Endothelial cell of umbilical vein (primary cell): ENCODE measurements at regions not wholly inside any gene's neighbourhood (a gene's known extent, or its start where the extent isn't known, plus 50 kb on each side); places are given as distances from the start of the nearest gene placed in this dataset.

Experiments used
- BruUV-seq: library from RNA; stranded (reverse); fragments of 400-500 nt; replicated peaks from 2 replicates; lab custom pipeline; 2021; lab: Mats Ljungman, UMichigan
- CTCF ChIA-PET: fragments of 300-600, 350-600 bp; sonication (Branson Sonifier 250); formaldehyde crosslinking; loops from one replicate; lab custom pipeline; 2021; ENCODE audit warnings: antibody characterized with exemption, inconsistent platforms; lab: Charles Lee
- POLR2A ChIA-PET: fragments of 300-600, 350-600 bp; sonication (Branson Sonifier 250); formaldehyde crosslinking; loops from one replicate; lab custom pipeline; 2021; ENCODE audit warnings: antibody characterized with exemption, inconsistent platforms; lab: Charles Lee
- DNase-seq: peaks from one replicate; pipeline ENCODE4 v3.0.0-alpha.2; 2011; ENCODE audit warnings: low read depth, low spot score
- FAIRE-seq: peaks from 2 replicates; lab custom pipeline; 2011; peaks lifted over from hg19 to GRCh38; lab: Jason Lieb, UNC
- H2AFZ ChIP-seq: 2 replicates; pipeline ENCODE4 v1.6.0; 2012; ENCODE audit warnings: low read depth, low read length, control low read depth, inconsistent platforms
- H3K27ac ChIP-seq: 2 replicates; pipeline ENCODE4 v1.5.1; 2011; ENCODE audit warnings: low read depth, mild to moderate bottlenecking, control low read depth, low read length, moderate library complexity; ENCODE audit not compliant: insufficient read depth
- H3K27me3 ChIP-seq, 2 experiments: 2 replicates each; pipeline versions ENCODE4 v1.6.0 to v1.6.1; 2011; ENCODE audit warnings: low read length in 2 of 2, mixed read lengths in 1 of 2; ENCODE audit not compliant: control insufficient read depth in 2 of 2, insufficient read depth in 2 of 2
- H3K36me3 ChIP-seq, 2 experiments: 2 replicates in 1 of 2; 3 replicates in 1 of 2; pipeline ENCODE4 v1.5.1; 2011; ENCODE audit warnings: low read length in 2 of 2, mild to moderate bottlenecking in 1 of 2, moderate library complexity in 1 of 2; ENCODE audit not compliant: control insufficient read depth in 2 of 2, insufficient read depth in 2 of 2; ENCODE audit errors: extremely low read depth in 1 of 2
- H3K4me1 ChIP-seq: 3 replicates; pipeline ENCODE4 v1.5.1; 2011; ENCODE audit warnings: mild to moderate bottlenecking, low read length; ENCODE audit not compliant: control insufficient read depth, insufficient read depth; ENCODE audit errors: extremely low read depth
- H3K4me2 ChIP-seq: 2 replicates; pipeline ENCODE4 v1.6.1; 2011; ENCODE audit warnings: low read length, control low read depth, mixed read lengths; ENCODE audit not compliant: insufficient read depth
- H3K4me3 ChIP-seq, 3 experiments: fragments of 200-600 bp in 1 of 3; sonication (generic), shearing (Covaris generic) in 1 of 3; replicated peaks in 1 of 3; 2 replicates each; pipeline ENCODE4 v1.5.1; 2011 to 2016; ENCODE audit warnings: control low read depth in 3 of 3, low read length in 3 of 3, mild to moderate bottlenecking in 2 of 3, inconsistent platforms in 1 of 3, low read depth in 1 of 3, moderate library complexity in 1 of 3; ENCODE audit not compliant: insufficient read depth in 1 of 3
- H3K79me2 ChIP-seq: 2 replicates; pipeline ENCODE4 v1.6.0; 2012; ENCODE audit warnings: low read length, inconsistent platforms; ENCODE audit not compliant: control insufficient read depth, insufficient read depth
- H3K9ac ChIP-seq: replicated peaks from 2 replicates; pipeline ENCODE3; 2011; ENCODE audit warnings: low read length, control low read depth; ENCODE audit not compliant: insufficient read depth; ENCODE audit errors: extremely low read depth
- H3K9me1 ChIP-seq: replicated peaks from 3 replicates; pipeline ENCODE4 v1.6.0; 2011; ENCODE audit warnings: mild to moderate bottlenecking, low read length; ENCODE audit not compliant: control insufficient read depth, insufficient read depth; ENCODE audit errors: extremely low read depth
- H3K9me3 ChIP-seq: replicated peaks from 2 replicates; pipeline ENCODE4 v1.5.1; 2012; ENCODE audit warnings: low read length, inconsistent platforms; ENCODE audit not compliant: control insufficient read depth, insufficient read depth
- H4K20me1 ChIP-seq: replicated peaks from 2 replicates; pipeline ENCODE3; 2011; ENCODE audit warnings: mild to moderate bottlenecking, low read length; ENCODE audit not compliant: control insufficient read depth, insufficient read depth; ENCODE audit errors: extremely low read depth
- EZH2 ChIP-seq: IDR thresholded peaks from 2 replicates; pipeline ENCODE4 v1.6.1; 2012; ENCODE audit warnings: borderline replicate concordance, low read depth, mild to moderate bottlenecking, moderate library complexity, low read length, inconsistent platforms; ENCODE audit not compliant: severe bottlenecking
- FOS ChIP-seq: IDR thresholded peaks from 2 replicates; pipeline ENCODE4 v1.6.1; 2011; ENCODE audit warnings: mild to moderate bottlenecking, low read length, moderate library complexity, borderline replicate concordance; ENCODE audit not compliant: insufficient read depth
- GATA2 ChIP-seq: IDR thresholded peaks from 2 replicates; pipeline ENCODE4 v1.7.0; 2011; ENCODE audit warnings: low read depth, mild to moderate bottlenecking, moderate library complexity, mixed read lengths, low read length; ENCODE audit not compliant: insufficient read length, insufficient read depth
- JUN ChIP-seq: IDR thresholded peaks from 2 replicates; pipeline ENCODE4 v1.6.1; 2011; ENCODE audit warnings: borderline replicate concordance, low read depth; ENCODE audit not compliant: insufficient read length, insufficient read depth
- MYC ChIP-seq: IDR thresholded peaks from one replicate; pipeline ENCODE4 v1.6.1; 2011; ENCODE audit warnings: mild to moderate bottlenecking, low read depth, low read length
- POLR2A ChIP-seq: IDR thresholded peaks from 2 replicates; pipeline ENCODE4 v1.6.1; 2012; ENCODE audit warnings: low read depth, mild to moderate bottlenecking, control low read depth, low read length
- POLR2AphosphoS5 ChIP-seq: IDR thresholded peaks from 2 replicates; pipeline ENCODE4 v1.6.1; 2012; ENCODE audit warnings: low read depth, mild to moderate bottlenecking, control low read depth, low read length, moderate library complexity; ENCODE audit not compliant: insufficient read depth
- dilution Hi-C: fragments of 300-500 bp; cut with MboI; formaldehyde crosslinking; loops from one replicate; pipeline ENCODE4 v1.15.0; 2019; ENCODE audit warnings: low sequenced_read_pairs; ENCODE audit not compliant: extremely low pct_ligation_motif_present
- intact Hi-C: fragments of 100-400 bp; cut with micrococcal nuclease; formaldehyde crosslinking; loops from one replicate; pipeline ENCODE4 v1.10.0; 2022
- TF ChIP-seq, protein P1 (sequence below): IDR thresholded peaks from 2 replicates; pipeline ENCODE4 v1.6.1; 2011; ENCODE audit not compliant: insufficient read depth, insufficient read length
- TF ChIP-seq, protein P2 (sequence below), 2 donors: IDR thresholded peaks; 1 replicate in 1 of 2; 2 replicates in 1 of 2; pipeline ENCODE4 v1.5.1; 2011; ENCODE audit warnings: low read length in 2 of 2, mild to moderate bottlenecking in 2 of 2, moderate library complexity in 2 of 2, control low read depth in 1 of 2, inconsistent platforms in 1 of 2, low read depth in 1 of 2; ENCODE audit not compliant: insufficient read depth in 1 of 2; ENCODE audit errors: extremely low read depth in 1 of 2

DNA sequence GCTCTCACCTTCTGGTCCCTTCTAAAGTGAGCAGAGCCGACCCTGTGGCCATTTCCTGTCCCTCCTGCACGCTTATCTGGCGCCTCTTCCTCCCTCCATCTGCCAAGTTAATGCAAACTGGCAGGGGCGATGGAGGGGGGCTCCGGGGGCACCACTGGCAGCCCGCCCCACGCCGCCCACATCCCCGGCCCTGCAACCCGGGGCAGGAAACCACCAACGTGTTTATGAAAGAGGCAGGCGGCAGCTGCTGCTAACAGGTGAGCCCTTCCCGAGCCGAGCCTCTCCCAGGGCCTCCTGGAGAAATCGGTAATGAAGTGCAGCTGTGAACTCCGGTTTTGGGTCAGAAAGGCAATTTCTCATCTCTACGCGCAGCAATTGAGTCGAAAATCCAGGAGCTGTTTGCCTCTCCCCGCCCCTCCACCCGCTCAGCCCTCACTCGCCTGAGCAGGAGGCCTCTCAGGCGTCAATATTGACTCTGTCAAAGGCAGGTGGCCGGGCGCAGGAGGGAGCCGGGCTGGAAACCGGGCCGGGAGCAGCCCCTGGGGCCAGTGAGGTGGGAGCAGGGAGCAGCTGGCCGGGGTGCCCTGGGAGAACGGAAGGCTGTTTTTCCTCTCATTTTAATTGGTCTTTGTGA is 164.4 kb upstream of the GSE1 start:
- Histone ChIP-seq H3K4me3 (no peak overlapping the region), H3K36me3 (no peaks in the 10 kb centered on the region), H3K4me2 (no peak overlapping the region), H3K9ac (no peak overlapping the region), H3K9me1 (no peaks in the 10 kb centered on the region), H3K79me2 (no peaks in the 10 kb centered on the region), H4K20me1 (no peaks in the 10 kb centered on the region), H2AFZ (no peak overlapping the region), H3K27me3 (no peaks in the 10 kb centered on the region), H3K27ac (no peak overlapping the region), H3K9me3 (no peaks in the 10 kb centered on the region), H3K4me1 (no peaks in the 10 kb centered on the region)
- BruUV-seq: no TSS peak
- FAIRE-seq (no peak), DNase-seq (no peak)
- TF ChIP-seq JUN (no peak), FOS (no peak), MYC (no peak), POLR2A (no peak), GATA2 (no peak), EZH2 (no peak), POLR2AphosphoS5 (no peak)
- TF ChIP-seq, protein P1, sequence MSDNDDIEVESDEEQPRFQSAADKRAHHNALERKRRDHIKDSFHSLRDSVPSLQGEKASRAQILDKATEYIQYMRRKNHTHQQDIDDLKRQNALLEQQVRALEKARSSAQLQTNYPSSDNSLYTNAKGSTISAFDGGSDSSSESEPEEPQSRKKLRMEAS: no peak
- TF ChIP-seq, protein P2, sequence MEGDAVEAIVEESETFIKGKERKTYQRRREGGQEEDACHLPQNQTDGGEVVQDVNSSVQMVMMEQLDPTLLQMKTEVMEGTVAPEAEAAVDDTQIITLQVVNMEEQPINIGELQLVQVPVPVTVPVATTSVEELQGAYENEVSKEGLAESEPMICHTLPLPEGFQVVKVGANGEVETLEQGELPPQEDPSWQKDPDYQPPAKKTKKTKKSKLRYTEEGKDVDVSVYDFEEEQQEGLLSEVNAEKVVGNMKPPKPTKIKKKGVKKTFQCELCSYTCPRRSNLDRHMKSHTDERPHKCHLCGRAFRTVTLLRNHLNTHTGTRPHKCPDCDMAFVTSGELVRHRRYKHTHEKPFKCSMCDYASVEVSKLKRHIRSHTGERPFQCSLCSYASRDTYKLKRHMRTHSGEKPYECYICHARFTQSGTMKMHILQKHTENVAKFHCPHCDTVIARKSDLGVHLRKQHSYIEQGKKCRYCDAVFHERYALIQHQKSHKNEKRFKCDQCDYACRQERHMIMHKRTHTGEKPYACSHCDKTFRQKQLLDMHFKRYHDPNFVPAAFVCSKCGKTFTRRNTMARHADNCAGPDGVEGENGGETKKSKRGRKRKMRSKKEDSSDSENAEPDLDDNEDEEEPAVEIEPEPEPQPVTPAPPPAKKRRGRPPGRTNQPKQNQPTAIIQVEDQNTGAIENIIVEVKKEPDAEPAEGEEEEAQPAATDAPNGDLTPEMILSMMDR (IDR thresholded peaks at IDR 0.05; ENCODE audit: extremely low read depth in 1 of 2, insufficient read depth in 1 of 2, low read depth in 1 of 2, low read length in 2 of 2): no peak
- dilution Hi-C loops: no loop called here
- intact Hi-C loops: no loop called here
- ChIA-PET CTCF (interaction anchor here (1.5 kb wide), 1 partner anchor 211 kb away, joined by 4 read pairs; no protein-coding TSS in a partner anchor), POLR2A (no interaction called here)
